ENCODE measurements at regions not wholly inside any gene's neighbourhood (a gene's known extent, or its start where the extent isn't known, plus 50 kb on each side); places are given as distances from the start of the nearest gene placed in this dataset.

GRCh38 chrX:3218442-3218841, 128.0 kb downstream of the MXRA5 start:
- TF ChIP-seq, protein P1, sequence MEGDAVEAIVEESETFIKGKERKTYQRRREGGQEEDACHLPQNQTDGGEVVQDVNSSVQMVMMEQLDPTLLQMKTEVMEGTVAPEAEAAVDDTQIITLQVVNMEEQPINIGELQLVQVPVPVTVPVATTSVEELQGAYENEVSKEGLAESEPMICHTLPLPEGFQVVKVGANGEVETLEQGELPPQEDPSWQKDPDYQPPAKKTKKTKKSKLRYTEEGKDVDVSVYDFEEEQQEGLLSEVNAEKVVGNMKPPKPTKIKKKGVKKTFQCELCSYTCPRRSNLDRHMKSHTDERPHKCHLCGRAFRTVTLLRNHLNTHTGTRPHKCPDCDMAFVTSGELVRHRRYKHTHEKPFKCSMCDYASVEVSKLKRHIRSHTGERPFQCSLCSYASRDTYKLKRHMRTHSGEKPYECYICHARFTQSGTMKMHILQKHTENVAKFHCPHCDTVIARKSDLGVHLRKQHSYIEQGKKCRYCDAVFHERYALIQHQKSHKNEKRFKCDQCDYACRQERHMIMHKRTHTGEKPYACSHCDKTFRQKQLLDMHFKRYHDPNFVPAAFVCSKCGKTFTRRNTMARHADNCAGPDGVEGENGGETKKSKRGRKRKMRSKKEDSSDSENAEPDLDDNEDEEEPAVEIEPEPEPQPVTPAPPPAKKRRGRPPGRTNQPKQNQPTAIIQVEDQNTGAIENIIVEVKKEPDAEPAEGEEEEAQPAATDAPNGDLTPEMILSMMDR (IDR thresholded peaks at IDR 0.05; ENCODE audit: insufficient read depth, missing control alignments): no peak
- no peak for DNase-seq (ENCODE audit: insufficient read length, low spot score)
- no peak for FAIRE-seq

- DNase-seq (ENCODE audit: insufficient read length, low spot score) (no peak), FAIRE-seq (no peak)
- TF ChIP-seq, protein P1 (IDR thresholded peaks at IDR 0.05; ENCODE audit: insufficient read depth, missing control alignments): no peak
These were observed 129.8 kb downstream of the MXRA5 start for GRCh38 chrX:3216581-3217180.

GRCh38 chrX:3215249-3215648, 131.2 kb downstream of the MXRA5 start:
- no peak for DNase-seq (ENCODE audit: insufficient read length, low spot score)
- FAIRE-seq: no peak
- TF ChIP-seq, protein P1 (IDR thresholded peaks at IDR 0.05; ENCODE audit: insufficient read depth, missing control alignments): no peak

- TF ChIP-seq, protein P1 (IDR thresholded peaks at IDR 0.05; ENCODE audit: insufficient read depth, missing control alignments): no peak
- DNase-seq (ENCODE audit: insufficient read length, low spot score) (no peak), FAIRE-seq (no peak)
These were observed 140.1 kb downstream of the MXRA5 start for GRCh38 chrX:3206314-3206713.

GRCh38 chrX:3204606-3205005, 141.8 kb downstream of the MXRA5 start:
- FAIRE-seq (no peak), DNase-seq (ENCODE audit: insufficient read length, low spot score) (no peak)
- TF ChIP-seq, protein P1 (IDR thresholded peaks at IDR 0.05; ENCODE audit: insufficient read depth, missing control alignments): no peak

DNA sequence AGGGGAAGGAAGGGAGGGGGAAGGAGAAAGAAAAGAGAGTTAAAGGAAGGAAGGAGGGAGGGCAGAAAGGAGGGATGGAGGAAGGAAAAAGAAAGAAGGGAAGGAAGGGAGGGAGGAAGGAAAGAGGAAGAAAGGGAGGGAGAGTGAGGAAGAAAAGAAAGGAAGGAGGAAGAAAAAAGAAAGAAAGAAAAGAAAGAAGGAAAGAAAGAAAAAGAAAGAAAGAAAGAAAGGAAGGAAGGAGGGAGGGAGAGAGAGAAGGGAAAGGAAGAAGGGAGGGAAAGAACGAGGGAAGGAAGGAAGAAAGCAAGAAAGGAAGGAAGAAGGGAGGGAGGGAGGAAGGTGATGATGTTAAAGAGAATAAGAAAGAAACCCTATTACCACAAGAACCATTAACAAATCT, 150.6 kb downstream of the MXRA5 start:
- DNase-seq (ENCODE audit: insufficient read length, low spot score) (no peak), FAIRE-seq (no peak)
- TF ChIP-seq, protein P1 (IDR thresholded peaks at IDR 0.05; ENCODE audit: insufficient read depth, missing control alignments): no peak

- TF ChIP-seq, protein P1 (IDR thresholded peaks at IDR 0.05; ENCODE audit: insufficient read depth, missing control alignments): no peak
- DNase-seq (ENCODE audit: insufficient read length, low spot score): no peak
- peak; percentile 11 for FAIRE-seq
These were observed 151.6 kb downstream of the ARSF start for GRCh38 chrX:3192835-3193234.
